ENCODE measurements at regions not wholly inside any gene's neighbourhood (a gene's known extent, or its start where the extent isn't known, plus 50 kb on each side); places are given as distances from the start of the nearest gene placed in this dataset.

GRCh38 chr20:11550657-11551338 is 366.9 kb upstream of the BTBD3 start:
- H3K4me3 ChIP-seq (ENCODE audit: severe bottlenecking): no peak overlapping the region
- H3K4me1 ChIP-seq (ENCODE audit: insufficient read depth, poor library complexity, severe bottlenecking): no peaks in the 10 kb centered on the region
- TF ChIP-seq CTCF (IDR thresholded peaks at IDR 0.05; ENCODE audit: poor library complexity, severe bottlenecking): no peak
- no peak for ATAC-seq (ENCODE audit: low read depth)
- no peaks in the 10 kb centered on the region for H3K27me3 ChIP-seq (ENCODE audit: insufficient read depth, poor library complexity, severe bottlenecking)
- H3K36me3 ChIP-seq (ENCODE audit: low read depth): no peaks in the 10 kb centered on the region
- H3K9me3 ChIP-seq (ENCODE audit: severe bottlenecking): no peaks in the 10 kb centered on the region
- DNase-seq (ENCODE audit: low spot score): no peak
- no peak overlapping the region for H3K27ac ChIP-seq (ENCODE audit: poor library complexity, severe bottlenecking)

- ATAC-seq (ENCODE audit: low read depth) (no peak), DNase-seq (ENCODE audit: low spot score) (no peak)
- no peaks in the 10 kb centered on the region for H3K9me3 ChIP-seq (ENCODE audit: severe bottlenecking)
- H3K27me3 ChIP-seq (ENCODE audit: insufficient read depth, poor library complexity, severe bottlenecking): no peaks in the 10 kb centered on the region
- H3K27ac ChIP-seq (ENCODE audit: poor library complexity, severe bottlenecking): no peak overlapping the region
- H3K4me1 ChIP-seq (ENCODE audit: insufficient read depth, poor library complexity, severe bottlenecking): no peaks in the 10 kb centered on the region
- H3K4me3 ChIP-seq (ENCODE audit: severe bottlenecking): no peak overlapping the region
- TF ChIP-seq CTCF (IDR thresholded peaks at IDR 0.05; ENCODE audit: poor library complexity, severe bottlenecking): no peak
- H3K36me3 ChIP-seq (ENCODE audit: low read depth): no peaks in the 10 kb centered on the region
These were observed 366.2 kb upstream of the BTBD3 start for GRCh38 chr20:11551479-11551878.

- Histone ChIP-seq H3K27ac (ENCODE audit: poor library complexity, severe bottlenecking) (no peak overlapping the region), H3K4me1 (ENCODE audit: insufficient read depth, poor library complexity, severe bottlenecking) (no peaks in the 10 kb centered on the region), H3K36me3 (ENCODE audit: low read depth) (no peaks in the 10 kb centered on the region), H3K4me3 (ENCODE audit: severe bottlenecking) (no peak overlapping the region), H3K9me3 (ENCODE audit: severe bottlenecking) (no peaks in the 10 kb centered on the region), H3K27me3 (ENCODE audit: insufficient read depth, poor library complexity, severe bottlenecking) (no peaks in the 10 kb centered on the region)
- DNase-seq (ENCODE audit: low spot score) (no peak), ATAC-seq (ENCODE audit: low read depth) (peak; percentile 59; the same call in 1 of the 3 replicates)
- TF ChIP-seq CTCF (IDR thresholded peaks at IDR 0.05; ENCODE audit: poor library complexity, severe bottlenecking): peak; percentile 65
These were observed 364.1 kb upstream of the BTBD3 start for GRCh38 chr20:11553603-11554002.

- DNase-seq (ENCODE audit: low spot score) (no peak), ATAC-seq (ENCODE audit: low read depth) (no peak)
- no peak for TF ChIP-seq CTCF (IDR thresholded peaks at IDR 0.05; ENCODE audit: poor library complexity, severe bottlenecking)
- Histone ChIP-seq H3K4me3 (ENCODE audit: severe bottlenecking) (no peak overlapping the region), H3K4me1 (ENCODE audit: insufficient read depth, poor library complexity, severe bottlenecking) (no peaks in the 10 kb centered on the region), H3K9me3 (ENCODE audit: severe bottlenecking) (no peaks in the 10 kb centered on the region), H3K36me3 (ENCODE audit: low read depth) (no peaks in the 10 kb centered on the region), H3K27me3 (ENCODE audit: insufficient read depth, poor library complexity, severe bottlenecking) (no peaks in the 10 kb centered on the region), H3K27ac (ENCODE audit: poor library complexity, severe bottlenecking) (no peak overlapping the region)
These were observed 362.2 kb upstream of the BTBD3 start for GRCh38 chr20:11555510-11555909.

- no peak for TF ChIP-seq CTCF (IDR thresholded peaks at IDR 0.05; ENCODE audit: poor library complexity, severe bottlenecking)
- Histone ChIP-seq H3K4me3 (ENCODE audit: severe bottlenecking) (no peak overlapping the region), H3K9me3 (ENCODE audit: severe bottlenecking) (no peaks in the 10 kb centered on the region), H3K27ac (ENCODE audit: poor library complexity, severe bottlenecking) (no peak overlapping the region), H3K36me3 (ENCODE audit: low read depth) (no peaks in the 10 kb centered on the region), H3K27me3 (ENCODE audit: insufficient read depth, poor library complexity, severe bottlenecking) (no peaks in the 10 kb centered on the region), H3K4me1 (ENCODE audit: insufficient read depth, poor library complexity, severe bottlenecking) (no peaks in the 10 kb centered on the region)
- ATAC-seq (ENCODE audit: low read depth): no peak
- no peak for DNase-seq (ENCODE audit: low spot score)
These were observed 361.3 kb upstream of the BTBD3 start for GRCh38 chr20:11556410-11556809.

Data from RWPE2 (cell line).